DMS 273 (cell line): ENCODE measurements at regions not wholly inside any gene's neighbourhood (a gene's known extent, or its start where the extent isn't known, plus 50 kb on each side); places are given as distances from the start of the nearest gene placed in this dataset.

ENCODE experiments used
- DNase-seq: peaks from one replicate; lab custom pipeline; 2025; ENCODE audit not compliant: unreplicated experiment; lab: John Stamatoyannopoulos, UW

GRCh38 chr1:192521734-192522133 is 53.8 kb upstream of the RGS1 start:
- no peak for DNase-seq

DNA sequence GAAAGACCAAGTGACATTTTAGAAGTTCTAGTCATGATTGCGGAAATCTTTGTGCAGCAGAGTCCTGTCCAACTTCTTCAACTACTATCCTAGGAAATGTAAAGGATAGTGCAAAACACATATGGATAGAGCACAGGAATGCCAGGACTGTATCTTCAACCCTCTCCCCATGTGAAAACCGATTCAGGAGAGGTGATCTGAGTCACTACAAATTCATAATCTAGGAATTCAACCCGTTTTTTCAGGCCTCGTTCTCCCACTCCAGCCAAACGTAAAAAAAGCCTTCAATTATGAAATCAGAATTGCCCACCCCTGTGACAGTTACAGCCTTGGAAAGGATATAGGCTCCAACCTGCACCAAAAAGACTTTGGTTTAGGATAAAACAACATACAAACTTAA is 52.9 kb upstream of the RGS1 start:
- no peak for DNase-seq

DNA sequence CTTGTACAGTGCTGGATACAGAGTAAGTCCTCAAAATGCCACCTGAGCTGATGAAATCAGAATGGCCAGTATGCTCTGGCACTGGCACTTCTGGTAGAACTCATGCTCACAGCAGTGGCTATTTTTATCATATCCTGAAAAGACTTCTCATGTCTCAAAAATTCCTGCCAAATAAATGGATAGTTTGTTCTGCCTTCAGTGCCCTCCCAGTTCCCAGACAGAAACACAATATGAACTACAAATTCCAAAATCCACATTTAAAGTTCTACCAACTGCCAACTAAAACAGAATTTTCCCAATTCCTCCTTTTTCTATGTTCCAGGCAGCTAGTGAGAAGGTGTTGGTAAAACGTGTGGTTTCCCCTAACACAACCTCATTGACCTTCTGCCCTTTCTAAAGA is 51.4 kb upstream of the RGS1 start:
- DNase-seq: no peak
